ENCODE measurements at regions not wholly inside any gene's neighbourhood (a gene's known extent, or its start where the extent isn't known, plus 50 kb on each side); places are given as distances from the start of the nearest gene placed in this dataset.

GRCh38 chr2:21431078-21431477 lies 307.3 kb downstream of the TDRD15 start:
- DNase-seq (ENCODE audit: low read depth): no peak

- DNase-seq (ENCODE audit: low read depth): peak; percentile 92
These were observed 315.2 kb downstream of the TDRD15 start for GRCh38 chr2:21438949-21439348.

- DNase-seq (ENCODE audit: low read depth): no peak
These were observed 317.7 kb downstream of the TDRD15 start for GRCh38 chr2:21441442-21441841.

- DNase-seq (ENCODE audit: low read depth): peak; percentile 45
These were observed 319.8 kb downstream of the TDRD15 start for GRCh38 chr2:21443494-21444105.

GRCh38 chr2:21449881-21450280 lies 326.1 kb downstream of the TDRD15 start:
- no peak for DNase-seq (ENCODE audit: low read depth)

- DNase-seq (ENCODE audit: low read depth): peak; percentile 49
These were observed 327.6 kb downstream of the TDRD15 start for GRCh38 chr2:21451403-21451802.

- DNase-seq (ENCODE audit: low read depth): no peak
These were observed 328.5 kb downstream of the TDRD15 start for GRCh38 chr2:21452263-21452662.

GRCh38 chr2:21452678-21453077 lies 328.9 kb downstream of the TDRD15 start:
- no peak for DNase-seq (ENCODE audit: low read depth)

GRCh38 chr2:21453723-21454450 lies 330.1 kb downstream of the TDRD15 start:
- peak; percentile 35 for DNase-seq (ENCODE audit: low read depth)

- no peak for DNase-seq (ENCODE audit: low read depth)
These were observed 331.1 kb downstream of the TDRD15 start for GRCh38 chr2:21454839-21455238.

GRCh38 chr2:21461754-21462240 lies 338.0 kb downstream of the TDRD15 start:
- no peak for DNase-seq (ENCODE audit: low read depth)

GRCh38 chr2:21466341-21466927 lies 342.7 kb downstream of the TDRD15 start:
- peak; percentile 81 for DNase-seq (ENCODE audit: low read depth)

GRCh38 chr2:21467280-21467818 lies 343.6 kb downstream of the TDRD15 start:
- DNase-seq (ENCODE audit: low read depth): no peak

- peak; percentile 87 for DNase-seq (ENCODE audit: low read depth)
These were observed 344.1 kb downstream of the TDRD15 start for GRCh38 chr2:21467910-21468309.

- DNase-seq (ENCODE audit: low read depth): peak; percentile 45
These were observed 344.9 kb downstream of the TDRD15 start for GRCh38 chr2:21468624-21469023.

GRCh38 chr2:21469158-21469557 lies 345.4 kb downstream of the TDRD15 start:
- DNase-seq (ENCODE audit: low read depth): no peak

- DNase-seq (ENCODE audit: low read depth): no peak
These were observed 345.8 kb downstream of the TDRD15 start for GRCh38 chr2:21469564-21469963.

GRCh38 chr2:21480162-21480561 lies 356.4 kb downstream of the TDRD15 start:
- DNase-seq (ENCODE audit: low read depth): no peak

- no peak for DNase-seq (ENCODE audit: low read depth)
These were observed 360.9 kb downstream of the TDRD15 start for GRCh38 chr2:21484643-21485042.

GRCh38 chr2:21486445-21486844 lies 362.7 kb downstream of the TDRD15 start:
- DNase-seq (ENCODE audit: low read depth): no peak

- DNase-seq (ENCODE audit: low read depth): no peak
These were observed 365.3 kb downstream of the TDRD15 start for GRCh38 chr2:21489080-21489479.

- no peak for DNase-seq (ENCODE audit: low read depth)
These were observed 374.2 kb downstream of the TDRD15 start for GRCh38 chr2:21498016-21498415.
